ENCODE measurements at regions not wholly inside any gene's neighbourhood (a gene's known extent, or its start where the extent isn't known, plus 50 kb on each side); places are given as distances from the start of the nearest gene placed in this dataset.
"Not testable (repeated sequence)": the region's sequence is repeated elsewhere in the genome, so short reads cannot be mapped to it uniquely, and the experiment has no call there.

- intact Hi-C loops (cut with DNase I), result no loop called here
- ATAC-seq (no peak), DNase-seq (no peak)
- Histone ChIP-seq H3K4me3 (no peak overlapping the region), H3K27me3 (no peaks in the 10 kb centered on the region), H3K4me1 (no peaks in the 10 kb centered on the region), H3K27ac (no peak overlapping the region), H3K36me3 (no peaks in the 10 kb centered on the region), H3K9me3 (no peaks in the 10 kb centered on the region)
- no peak for TF ChIP-seq CTCF (IDR thresholded peaks at IDR 0.05)
- TF ChIP-seq POLR2A (IDR thresholded peaks at IDR 0.05), result no peak
- WGBS (ENCODE audit: insufficient coverage, low coverage, low lambda C conversion rate, missing lambda C conversion rate), result 81% methylated on average over 7 of the region's 23 CpGs
Measured at GRCh38 chr9:135404451-135405144, 75.0 kb upstream of the PPP1R26 start.

GRCh38 chr9:135405145-135405464 is 74.5 kb upstream of the PPP1R26 start:
- intact Hi-C loops (cut with DNase I); H3K27ac ChIP-seq; H3K27me3 ChIP-seq; DNase-seq; ATAC-seq; H3K4me1 ChIP-seq; H3K9me3 ChIP-seq; H3K36me3 ChIP-seq; H3K4me3 ChIP-seq: not testable (repeated sequence)
- WGBS (ENCODE audit: insufficient coverage, low coverage, low lambda C conversion rate, missing lambda C conversion rate), result 93% methylated on average over 5 of the region's 12 CpGs

GRCh38 chr9:135408476-135409254 is 70.9 kb upstream of the PPP1R26 start:
- H3K36me3 ChIP-seq, result no peaks in the 10 kb centered on the region
- WGBS (ENCODE audit: insufficient coverage, low coverage, low lambda C conversion rate, missing lambda C conversion rate), result 74% methylated on average over 7 of the region's 14 CpGs
- peak in 1 of 3 donors; percentile 30 for DNase-seq

GRCh38 chr9:135409286-135410200 is 70.0 kb upstream of the PPP1R26 start:
- Histone ChIP-seq H3K4me1 (peaks cover 0 to 5% (median 0%) of the 10 kb centered on the region in 4 donors), H3K27me3 (no peaks in the 10 kb centered on the region), H3K27ac (no peak overlapping the region), H3K9me3 (no peaks in the 10 kb centered on the region), H3K4me3 (no peak overlapping the region), H3K36me3 (no peaks in the 10 kb centered on the region)
- WGBS (ENCODE audit: insufficient coverage, low coverage, low lambda C conversion rate, missing lambda C conversion rate), result 60% methylated on average over 1 of the region's 30 CpGs
- TF ChIP-seq CTCF (IDR thresholded peaks at IDR 0.05), result no peak
- TF ChIP-seq POLR2A (IDR thresholded peaks at IDR 0.05), result no peak
- no peak for ATAC-seq
- DNase-seq, result no peak
- intact Hi-C loops (cut with DNase I), result loop anchor here (5.0 to 10.0 kb wide), 2 partner anchors 322 to 715 kb away; partner anchors contain the start of gene OLFM1 (in 2 of the 2)

More at GRCh38 chr9:135408476-135409254, 70.9 kb upstream of the PPP1R26 start:
- TF ChIP-seq CTCF (IDR thresholded peaks at IDR 0.05) (no peak), POLR2A (IDR thresholded peaks at IDR 0.05) (no peak)
- Histone ChIP-seq H3K4me3 (no peak overlapping the region), H3K9me3 (no peaks in the 10 kb centered on the region), H3K27ac (no peak overlapping the region), H3K27me3 (no peaks in the 10 kb centered on the region), H3K4me1 (peaks cover 0 to 5% (median 0%) of the 10 kb centered on the region in 4 donors)
- ATAC-seq, result no peak
- intact Hi-C loops (cut with DNase I), result no loop called here

Measured in right lobe of liver (tissue), 6 donors.